ENCODE measurements at regions not wholly inside any gene's neighbourhood (a gene's known extent, or its start where the extent isn't known, plus 50 kb on each side); places are given as distances from the start of the nearest gene placed in this dataset.

DNA sequence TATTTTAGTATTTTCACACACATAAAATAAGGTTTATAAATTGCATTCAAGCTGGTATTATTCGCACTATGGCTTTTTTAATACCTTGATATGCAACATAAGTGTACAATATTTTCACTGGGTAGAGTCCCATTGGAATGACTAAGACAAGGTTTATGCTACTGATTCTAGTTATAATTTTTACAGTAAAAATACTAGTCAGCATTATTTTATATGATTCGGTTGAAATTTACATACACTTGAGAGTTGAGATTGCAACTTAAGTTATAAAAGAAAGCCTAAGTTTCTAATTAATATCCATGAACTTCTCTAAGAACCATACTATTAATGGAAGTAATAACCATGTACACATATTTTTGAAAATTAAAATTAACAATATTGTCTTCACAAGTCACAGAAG lies 723.9 kb upstream of the NR2F2 start:
- TF ChIP-seq, protein P1, sequence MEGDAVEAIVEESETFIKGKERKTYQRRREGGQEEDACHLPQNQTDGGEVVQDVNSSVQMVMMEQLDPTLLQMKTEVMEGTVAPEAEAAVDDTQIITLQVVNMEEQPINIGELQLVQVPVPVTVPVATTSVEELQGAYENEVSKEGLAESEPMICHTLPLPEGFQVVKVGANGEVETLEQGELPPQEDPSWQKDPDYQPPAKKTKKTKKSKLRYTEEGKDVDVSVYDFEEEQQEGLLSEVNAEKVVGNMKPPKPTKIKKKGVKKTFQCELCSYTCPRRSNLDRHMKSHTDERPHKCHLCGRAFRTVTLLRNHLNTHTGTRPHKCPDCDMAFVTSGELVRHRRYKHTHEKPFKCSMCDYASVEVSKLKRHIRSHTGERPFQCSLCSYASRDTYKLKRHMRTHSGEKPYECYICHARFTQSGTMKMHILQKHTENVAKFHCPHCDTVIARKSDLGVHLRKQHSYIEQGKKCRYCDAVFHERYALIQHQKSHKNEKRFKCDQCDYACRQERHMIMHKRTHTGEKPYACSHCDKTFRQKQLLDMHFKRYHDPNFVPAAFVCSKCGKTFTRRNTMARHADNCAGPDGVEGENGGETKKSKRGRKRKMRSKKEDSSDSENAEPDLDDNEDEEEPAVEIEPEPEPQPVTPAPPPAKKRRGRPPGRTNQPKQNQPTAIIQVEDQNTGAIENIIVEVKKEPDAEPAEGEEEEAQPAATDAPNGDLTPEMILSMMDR (IDR thresholded peaks at IDR 0.05) = no peak
- no peak for TF ChIP-seq POLR2A (IDR thresholded peaks at IDR 0.05)
